SK-N-MC (cell line): ENCODE measurements at regions not wholly inside any gene's neighbourhood (a gene's known extent, or its start where the extent isn't known, plus 50 kb on each side); places are given as distances from the start of the nearest gene placed in this dataset.
"Not testable (repeated sequence)": the region's sequence is repeated elsewhere in the genome, so short reads cannot be mapped to it uniquely, and the experiment has no call there.

ENCODE experiments used
- DNase-seq: peaks from one replicate; pipeline ENCODE4 v3.0.0-alpha.2; 2011; ENCODE audit warnings: low read depth, low spot score
- H3K27ac ChIP-seq: fragments of 200-600 bp; sonication (generic); 2 replicates; pipeline ENCODE4 v1.5.1; 2016; ENCODE audit warnings: mixed run types
- H3K36me3 ChIP-seq: fragments of 200-600 bp; sonication (generic); 2 replicates; pipeline ENCODE4 v1.6.1; 2017; ENCODE audit warnings: antibody characterized with exemption, low read length, mixed read lengths; ENCODE audit not compliant: insufficient read depth
- H3K4me3 ChIP-seq: fragments of 200-600 bp; sonication (generic); 2 replicates; pipeline ENCODE4 v1.5.1; 2016
- H3K9ac ChIP-seq: fragments of 200-600 bp; sonication (generic); 2 replicates; pipeline ENCODE4 v1.8.0; 2017; ENCODE audit warnings: mixed run types, mixed read lengths; ENCODE audit not compliant: insufficient read length
- H3K9me3 ChIP-seq: fragments of 200-600 bp; sonication (generic); 2 replicates; pipeline ENCODE4 v1.6.1; 2017; ENCODE audit warnings: low read depth, mild to moderate bottlenecking, antibody characterized with exemption, low read length, moderate library complexity, mixed read lengths
- EZH2 ChIP-seq: fragments of 200-600 bp; sonication (generic); IDR thresholded peaks from one replicate; pipeline ENCODE4 v1.6.1; 2017; ENCODE audit warnings: antibody characterized with exemption
- FOXP2 ChIP-seq: optimal IDR thresholded peaks from 2 replicates; pipeline ENCODE3; 2011; ENCODE audit warnings: mild to moderate bottlenecking, moderate library complexity; ENCODE audit not compliant: insufficient read depth; ENCODE audit errors: extremely low read length, control extremely low read depth
- POLR2AphosphoS5 ChIP-seq: IDR thresholded peaks from 2 replicates; pipeline ENCODE4 v1.6.1; 2012; ENCODE audit warnings: mild to moderate bottlenecking, low read depth, low read length, borderline replicate concordance

DNA sequence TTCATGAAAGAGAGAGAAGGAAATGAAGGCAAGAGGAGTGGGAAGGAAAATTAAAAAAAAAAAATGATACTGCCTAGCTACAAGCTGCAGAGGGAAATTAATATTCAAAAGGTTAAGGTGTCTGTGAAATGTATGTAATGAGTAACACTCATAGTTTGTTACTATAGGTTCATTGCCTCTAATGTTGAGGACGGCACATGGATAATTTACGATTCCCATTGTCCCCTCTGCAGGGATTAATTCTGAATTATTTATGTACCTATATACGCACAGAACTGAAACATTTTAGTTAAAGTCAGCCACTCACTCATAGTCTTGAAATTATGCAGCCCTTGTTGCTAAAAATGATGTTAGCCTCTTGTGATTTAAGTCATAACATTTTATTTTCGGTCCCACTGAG lies 869.1 kb downstream of the NR2F1-AS1 start:
- no peak for DNase-seq
- Histone ChIP-seq H3K4me3 (no peak overlapping the region), H3K36me3 (no peaks in the 10 kb centered on the region), H3K27ac (no peak overlapping the region), H3K9me3 (no peaks in the 10 kb centered on the region), H3K9ac (no peak overlapping the region)
- TF ChIP-seq POLR2AphosphoS5 (no peak), EZH2 (no peak), FOXP2 (no peak)

DNA sequence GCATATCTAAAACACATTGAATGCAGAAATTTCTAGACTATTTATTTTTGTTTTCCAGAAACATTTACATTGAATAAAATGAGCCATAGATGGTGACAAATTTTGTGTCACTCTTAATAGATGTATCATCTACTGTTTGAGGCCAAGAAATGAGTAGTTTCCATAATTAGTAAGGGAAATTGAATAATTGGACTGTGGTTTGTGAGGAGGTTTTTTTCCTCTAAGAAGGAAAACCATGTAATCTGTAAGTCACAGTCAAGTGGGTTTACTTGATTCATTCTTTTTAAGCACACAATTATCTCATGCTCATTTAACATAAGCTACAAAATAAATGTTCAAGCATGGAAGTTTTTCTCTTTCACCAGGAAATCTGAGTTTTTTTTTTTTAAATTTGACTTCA lies 876.4 kb downstream of the NR2F1-AS1 start:
- no peak overlapping the region for H3K9ac ChIP-seq
- no peak overlapping the region for H3K27ac ChIP-seq
- no peaks in the 10 kb centered on the region for H3K36me3 ChIP-seq
- no peak overlapping the region for H3K4me3 ChIP-seq
- H3K9me3 ChIP-seq, result no peaks in the 10 kb centered on the region
- peak; percentile 66 for DNase-seq
- TF ChIP-seq EZH2, result no peak
- TF ChIP-seq POLR2AphosphoS5, result peak; percentile 76; the same call in 1 of the 2 replicates

DNA sequence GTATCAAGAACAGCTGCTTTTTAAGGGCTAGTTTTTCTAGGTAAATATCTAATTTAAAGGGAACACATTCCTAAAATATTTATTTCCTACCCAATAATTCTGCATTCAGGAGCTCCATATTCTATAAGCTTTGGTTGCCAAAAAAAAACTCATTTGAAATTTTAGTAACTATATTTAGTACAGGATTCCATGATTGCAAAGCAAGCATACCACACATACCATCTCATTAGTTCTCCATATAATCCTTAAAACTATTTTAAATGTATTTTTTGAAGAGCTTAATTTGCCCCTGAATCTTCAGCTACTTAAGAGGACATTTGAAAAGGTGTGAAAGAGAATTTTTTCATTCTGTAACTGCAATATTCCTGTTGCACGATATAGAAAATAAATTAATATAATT lies 877.0 kb downstream of the NR2F1-AS1 start:
- no peaks in the 10 kb centered on the region for H3K36me3 ChIP-seq
- TF ChIP-seq EZH2 (no peak), POLR2AphosphoS5 (no peak), FOXP2 (no peak)
- H3K9ac ChIP-seq, result no peak overlapping the region
- H3K4me3 ChIP-seq, result no peak overlapping the region
- H3K9me3 ChIP-seq, result no peaks in the 10 kb centered on the region
- H3K27ac ChIP-seq, result no peak overlapping the region
- DNase-seq, result no peak

DNA sequence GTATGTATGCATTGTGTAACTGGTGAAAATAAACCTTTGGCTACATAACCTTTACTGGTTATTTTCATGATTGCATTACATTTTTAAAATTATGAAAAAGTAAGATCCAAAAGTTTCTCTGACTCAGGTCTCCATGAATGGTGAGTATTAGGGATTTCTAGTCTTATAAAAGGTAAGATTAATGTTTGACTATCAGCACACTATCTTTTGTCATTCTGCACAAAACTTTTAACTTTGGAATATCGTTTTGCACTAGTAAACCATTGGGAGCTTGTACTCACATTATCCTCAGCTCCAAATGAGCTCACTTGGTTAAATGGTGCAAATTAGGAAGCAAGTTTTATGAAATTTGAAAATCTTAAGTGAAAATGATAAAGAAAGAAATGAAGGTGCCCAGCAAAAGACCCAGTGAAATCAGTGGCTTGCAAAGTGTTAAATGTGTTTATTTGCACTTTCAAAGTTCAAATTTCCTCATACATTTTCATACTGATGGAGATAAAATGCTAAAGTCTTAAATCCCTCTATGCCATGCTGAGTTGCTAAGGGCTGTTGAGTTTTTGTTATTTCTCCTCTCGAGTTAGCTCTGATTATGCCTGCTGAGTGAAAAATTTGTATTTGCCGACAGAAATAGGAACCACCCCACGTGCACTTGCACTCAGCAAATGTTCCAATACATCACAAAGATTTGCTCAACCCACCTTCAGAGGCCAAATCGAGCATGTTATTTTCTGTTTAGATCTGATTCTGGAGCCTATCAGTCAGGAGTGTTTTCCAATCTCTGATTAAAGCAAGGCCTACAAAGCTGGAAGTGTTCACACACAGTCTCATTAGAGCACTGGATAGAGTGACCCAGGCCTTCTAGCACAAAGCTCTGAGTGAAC lies 885.7 kb downstream of the NR2F1-AS1 start:
- H3K4me3 ChIP-seq, result no peak overlapping the region
- no peak for TF ChIP-seq FOXP2
- no peak for TF ChIP-seq POLR2AphosphoS5
- TF ChIP-seq EZH2, result no peak
- no peaks in the 10 kb centered on the region for H3K9me3 ChIP-seq
- no peak overlapping the region for H3K9ac ChIP-seq
- no peak for DNase-seq
- H3K36me3 ChIP-seq, result no peaks in the 10 kb centered on the region
- H3K27ac ChIP-seq, result no peak overlapping the region

DNA sequence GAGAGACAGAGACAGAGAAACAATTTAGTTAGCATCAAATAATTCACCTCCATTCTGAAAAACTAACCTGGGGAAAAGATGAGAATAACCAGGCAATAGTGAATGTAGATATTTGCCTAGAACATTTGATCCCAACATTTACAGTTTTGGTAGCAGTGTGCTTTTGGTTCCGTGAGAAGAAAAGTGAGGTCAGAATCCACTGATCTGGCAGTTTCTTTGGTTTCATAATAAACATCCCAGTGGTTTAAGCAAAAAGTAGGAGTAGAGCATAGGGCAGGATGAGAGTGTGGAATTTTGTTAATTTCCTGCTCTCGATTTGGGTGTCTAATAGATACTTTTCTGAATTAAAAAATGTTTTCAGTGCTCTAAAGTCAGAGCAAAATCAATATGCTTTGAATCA lies 887.0 kb downstream of the NR2F1-AS1 start:
- no peaks in the 10 kb centered on the region for H3K36me3 ChIP-seq
- DNase-seq, result no peak
- no peak for TF ChIP-seq FOXP2
- no peak for TF ChIP-seq EZH2
- TF ChIP-seq POLR2AphosphoS5, result no peak
- H3K27ac ChIP-seq, result no peak overlapping the region
- H3K9me3 ChIP-seq, result no peaks in the 10 kb centered on the region
- no peak overlapping the region for H3K4me3 ChIP-seq
- H3K9ac ChIP-seq, result no peak overlapping the region

DNA sequence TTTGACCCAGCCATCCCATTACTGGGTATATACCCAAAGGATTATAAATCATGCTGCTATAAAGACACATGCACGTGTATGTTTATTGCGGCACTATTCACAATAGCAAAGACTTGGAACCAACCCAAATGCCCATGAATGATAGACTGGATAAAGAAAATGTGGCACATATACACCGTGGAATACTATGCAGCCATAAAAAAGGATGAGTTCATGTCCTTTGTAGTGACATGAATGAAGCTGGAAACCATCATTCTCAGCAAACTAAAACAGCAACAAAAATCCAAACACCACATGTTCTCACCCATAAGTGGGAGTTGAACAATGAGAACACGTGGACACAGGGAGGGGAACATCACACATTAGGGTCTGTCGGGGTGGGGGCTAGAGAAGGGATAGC lies 889.1 kb downstream of the NR2F1-AS1 start:
- not testable (repeated sequence) for H3K4me3 ChIP-seq, H3K9me3 ChIP-seq, DNase-seq, H3K27ac ChIP-seq, H3K9ac ChIP-seq, H3K36me3 ChIP-seq

DNA sequence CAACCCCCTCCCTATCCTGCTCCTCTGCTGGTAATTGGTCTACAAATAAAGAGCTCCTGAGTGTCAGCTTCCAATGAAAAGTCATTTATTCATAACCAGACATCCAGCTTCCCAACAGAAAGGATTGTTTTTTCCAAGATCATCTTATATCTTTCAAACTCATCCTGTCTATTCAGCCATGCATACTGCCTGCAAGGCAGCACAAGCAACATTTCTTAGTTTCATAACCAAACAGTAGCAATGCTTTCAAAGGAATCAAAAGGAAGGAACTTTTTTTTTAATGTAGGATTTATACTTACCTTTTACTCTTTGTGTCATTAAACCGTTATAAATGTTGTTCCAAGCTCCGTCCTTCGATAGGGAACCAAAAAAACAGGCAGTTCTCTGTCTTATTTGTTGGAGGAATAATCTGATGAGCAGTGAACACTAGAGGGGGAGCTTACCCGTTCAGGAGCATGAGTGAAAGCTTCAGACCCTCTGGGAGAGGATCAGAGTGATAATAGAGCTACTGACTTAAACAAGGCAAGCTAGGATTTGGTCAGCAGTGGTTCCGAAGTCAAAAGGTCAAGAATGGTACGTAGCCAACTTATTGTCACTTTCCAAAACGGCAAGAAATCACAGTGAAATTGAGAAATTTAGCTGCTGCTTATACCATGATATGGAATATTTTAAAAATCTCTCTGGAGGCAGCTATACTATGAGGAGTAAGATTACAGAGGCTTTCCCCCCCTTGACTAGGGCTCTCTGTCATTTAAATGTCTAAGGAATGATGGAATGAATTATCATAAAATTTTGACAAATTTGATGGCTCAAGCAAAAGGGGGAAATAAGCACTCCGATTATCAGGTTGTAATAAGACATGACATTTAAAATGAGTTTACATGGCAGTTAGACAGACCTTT lies 892.9 kb downstream of the NR2F1-AS1 start:
- TF ChIP-seq POLR2AphosphoS5 (no peak), EZH2 (no peak), FOXP2 (no peak)
- DNase-seq, result no peak
- no peak overlapping the region for H3K27ac ChIP-seq
- H3K9me3 ChIP-seq, result no peaks in the 10 kb centered on the region
- H3K36me3 ChIP-seq, result no peaks in the 10 kb centered on the region
- H3K4me3 ChIP-seq, result no peak overlapping the region
- no peak overlapping the region for H3K9ac ChIP-seq

DNA sequence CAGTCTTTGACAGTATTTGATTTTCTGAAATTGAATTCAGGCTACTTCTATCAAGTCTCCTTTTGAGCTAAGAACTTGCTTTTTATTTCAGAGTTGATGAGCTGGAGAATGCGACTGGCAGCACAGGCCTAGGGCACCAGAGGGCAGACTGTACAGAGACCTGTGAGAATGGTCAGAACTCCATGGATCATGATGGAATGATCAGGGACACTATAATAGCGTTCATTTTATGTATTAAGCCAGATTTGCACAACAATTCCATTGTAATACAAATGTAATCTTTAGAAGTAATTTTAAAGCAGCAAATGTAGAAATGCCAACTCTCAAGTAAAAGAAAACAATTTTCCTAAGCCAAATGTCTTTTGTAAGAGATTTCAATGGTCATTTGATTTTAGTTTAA lies 902.4 kb downstream of the NR2F1-AS1 start:
- H3K4me3 ChIP-seq, result no peak overlapping the region
- DNase-seq, result no peak
- no peak overlapping the region for H3K9ac ChIP-seq
- no peak for TF ChIP-seq FOXP2
- TF ChIP-seq POLR2AphosphoS5, result no peak
- no peak for TF ChIP-seq EZH2
- H3K27ac ChIP-seq, result no peak overlapping the region
- H3K36me3 ChIP-seq, result no peaks in the 10 kb centered on the region
- no peaks in the 10 kb centered on the region for H3K9me3 ChIP-seq
